ENCODE measurements at regions not wholly inside any gene's neighbourhood (a gene's known extent, or its start where the extent isn't known, plus 50 kb on each side); places are given as distances from the start of the nearest gene placed in this dataset.

- no peak for DNase-seq (ENCODE audit: low spot score in 2 of 2)
- TF ChIP-seq CTCF (IDR thresholded peaks at IDR 0.05), result no peak
- Histone ChIP-seq H3K9me3 (no peaks in the 10 kb centered on the region), H3K27me3 (no peaks in the 10 kb centered on the region), H3K4me1 (no peaks in the 10 kb centered on the region), H3K4me3 (no peak overlapping the region), H3K27ac (no peak overlapping the region), H3K36me3 (no peaks in the 10 kb centered on the region)
- intact Hi-C loops (cut with DNase I), result no loop called here
Measured at GRCh38 chr2:107607054-107607453, 219.6 kb upstream of the RGPD4 start.

- H3K27ac ChIP-seq, result no peak overlapping the region
- H3K9me3 ChIP-seq, result no peaks in the 10 kb centered on the region
- H3K36me3 ChIP-seq, result no peaks in the 10 kb centered on the region
- no peak for TF ChIP-seq CTCF (IDR thresholded peaks at IDR 0.05)
- intact Hi-C loops (cut with DNase I), result no loop called here
- no peaks in the 10 kb centered on the region for H3K27me3 ChIP-seq
- DNase-seq (ENCODE audit: low spot score in 2 of 2), result no peak
- no peak overlapping the region for H3K4me3 ChIP-seq
- no peaks in the 10 kb centered on the region for H3K4me1 ChIP-seq
Measured at GRCh38 chr2:107607473-107607872, 219.2 kb upstream of the RGPD4 start.

GRCh38 chr2:107615039-107615438 lies 211.7 kb upstream of the RGPD4 start:
- intact Hi-C loops (cut with DNase I), result no loop called here
- no peak for TF ChIP-seq CTCF (IDR thresholded peaks at IDR 0.05)
- no peaks in the 10 kb centered on the region for H3K36me3 ChIP-seq

GRCh38 chr2:107618769-107619168 lies 207.9 kb upstream of the RGPD4 start:
- no peak for DNase-seq (ENCODE audit: low spot score in 2 of 2)
- Histone ChIP-seq H3K4me1 (no peaks in the 10 kb centered on the region), H3K36me3 (no peaks in the 10 kb centered on the region), H3K27ac (no peak overlapping the region), H3K9me3 (peaks cover 0 to 7% of the 10 kb centered on the region in 2 donors), H3K27me3 (no peaks in the 10 kb centered on the region), H3K4me3 (no peak overlapping the region)
- intact Hi-C loops (cut with DNase I), result no loop called here
- no peak for TF ChIP-seq CTCF (IDR thresholded peaks at IDR 0.05)

More at GRCh38 chr2:107615039-107615438, 211.7 kb upstream of the RGPD4 start:
- Histone ChIP-seq H3K27ac (no peak overlapping the region), H3K27me3 (no peaks in the 10 kb centered on the region), H3K4me1 (no peaks in the 10 kb centered on the region), H3K9me3 (peaks cover 0 to 7% of the 10 kb centered on the region in 2 donors), H3K4me3 (no peak overlapping the region)
- no peak for DNase-seq (ENCODE audit: low spot score in 2 of 2)

GRCh38 chr2:107621186-107622165 lies 205.2 kb upstream of the RGPD4 start:
- no peak for TF ChIP-seq CTCF (IDR thresholded peaks at IDR 0.05)
- no peak overlapping the region for H3K4me3 ChIP-seq
- no peaks in the 10 kb centered on the region for H3K36me3 ChIP-seq
- H3K27ac ChIP-seq, result no peak overlapping the region
- H3K9me3 ChIP-seq, result peaks cover 0 to 7% of the 10 kb centered on the region in 2 donors
- DNase-seq (ENCODE audit: low spot score in 2 of 2), result no peak
- intact Hi-C loops (cut with DNase I), result no loop called here
- H3K4me1 ChIP-seq, result no peaks in the 10 kb centered on the region
- H3K27me3 ChIP-seq, result no peaks in the 10 kb centered on the region
